SHP77 treated with DMSO at 0.1 percent for 48 hours (cell line): ENCODE measurements at regions not wholly inside any gene's neighbourhood (a gene's known extent, or its start where the extent isn't known, plus 50 kb on each side); places are given as distances from the start of the nearest gene placed in this dataset.

Experiments used
- DNase-seq: peaks from one replicate; lab custom pipeline; 2025; lab: John Stamatoyannopoulos, UW

DNA sequence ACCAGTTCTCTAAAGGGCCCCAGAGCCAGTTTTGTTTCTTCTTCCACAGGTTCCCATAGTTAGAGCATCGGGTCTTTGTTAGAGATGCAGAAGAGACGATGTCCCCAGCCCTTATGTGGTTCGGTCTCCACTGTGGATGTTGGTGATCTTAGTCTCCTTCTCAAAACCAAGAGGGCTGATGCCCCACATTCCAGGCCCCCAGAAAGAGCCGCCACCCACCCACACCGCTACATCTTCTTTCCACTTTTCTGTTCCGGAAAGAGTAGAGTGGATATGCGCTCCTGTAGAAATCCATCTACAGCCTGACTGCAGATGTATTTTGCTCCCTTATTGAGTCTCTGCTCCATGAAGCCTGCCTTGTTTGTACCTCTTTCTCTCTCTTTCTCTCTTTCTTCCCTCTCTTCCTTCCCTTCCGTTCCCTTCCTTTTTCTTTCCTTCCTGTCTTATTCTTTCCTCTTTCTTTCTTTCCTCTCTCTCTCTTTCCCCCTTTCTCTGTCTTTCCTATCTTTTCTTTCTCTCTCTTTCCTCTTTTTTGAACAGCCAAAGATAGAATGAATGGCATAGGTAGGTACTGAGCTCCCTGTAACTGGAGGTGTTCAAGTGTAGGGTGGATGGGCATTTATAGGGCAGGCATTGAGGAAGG lies 224.3 kb downstream of the SEC14L1 start:
- DNase-seq, result no peak

DNA sequence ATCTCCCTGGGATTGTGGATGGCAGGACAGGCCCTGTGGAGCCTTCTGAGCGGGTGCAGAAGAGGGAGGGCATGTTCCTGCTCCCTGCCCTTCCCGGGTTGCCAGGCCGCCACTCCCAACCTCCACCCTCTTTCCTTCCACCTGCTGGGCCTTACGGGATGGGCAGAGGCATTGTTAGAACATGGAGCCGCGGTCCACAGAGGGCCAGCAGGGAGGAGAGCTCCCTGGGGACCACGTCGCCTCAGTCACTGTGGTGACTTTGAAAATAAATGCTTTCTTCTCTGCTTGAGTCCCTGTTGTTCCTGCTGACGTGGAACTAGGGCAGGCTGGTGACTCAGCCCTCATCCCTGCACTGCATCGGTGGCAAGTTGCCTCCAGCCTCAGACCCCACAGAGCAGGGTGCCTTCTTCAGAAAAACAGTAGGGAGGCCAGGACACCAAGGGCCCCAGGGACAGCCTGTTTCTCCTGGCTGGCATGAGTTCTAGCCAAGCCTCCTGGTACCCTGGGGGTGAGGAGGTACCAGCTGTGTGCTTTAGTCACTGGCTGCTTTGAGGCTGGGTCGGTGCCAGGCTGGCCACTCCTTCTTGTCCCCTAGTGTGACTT lies 224.9 kb downstream of the SEC14L1 start:
- peak; percentile 39 for DNase-seq

DNA sequence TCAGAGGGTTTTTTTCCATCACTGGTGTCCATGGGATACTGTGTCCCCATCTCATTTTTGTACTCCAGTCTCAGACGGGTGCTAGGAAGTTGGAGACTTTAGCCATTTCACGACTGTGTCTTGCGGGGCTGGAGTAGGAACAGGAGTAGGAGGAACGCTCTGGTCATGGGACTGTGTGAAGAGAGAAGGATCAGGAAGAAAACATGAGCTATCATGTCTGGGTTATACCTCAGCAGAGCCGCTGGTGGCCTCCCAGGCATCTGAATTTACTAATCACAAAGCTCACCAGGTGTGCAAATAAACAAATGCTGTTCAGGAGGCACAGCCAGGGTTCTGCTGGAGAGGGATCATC lies 225.4 kb downstream of the SEC14L1 start:
- DNase-seq, result peak; percentile 42

DNA sequence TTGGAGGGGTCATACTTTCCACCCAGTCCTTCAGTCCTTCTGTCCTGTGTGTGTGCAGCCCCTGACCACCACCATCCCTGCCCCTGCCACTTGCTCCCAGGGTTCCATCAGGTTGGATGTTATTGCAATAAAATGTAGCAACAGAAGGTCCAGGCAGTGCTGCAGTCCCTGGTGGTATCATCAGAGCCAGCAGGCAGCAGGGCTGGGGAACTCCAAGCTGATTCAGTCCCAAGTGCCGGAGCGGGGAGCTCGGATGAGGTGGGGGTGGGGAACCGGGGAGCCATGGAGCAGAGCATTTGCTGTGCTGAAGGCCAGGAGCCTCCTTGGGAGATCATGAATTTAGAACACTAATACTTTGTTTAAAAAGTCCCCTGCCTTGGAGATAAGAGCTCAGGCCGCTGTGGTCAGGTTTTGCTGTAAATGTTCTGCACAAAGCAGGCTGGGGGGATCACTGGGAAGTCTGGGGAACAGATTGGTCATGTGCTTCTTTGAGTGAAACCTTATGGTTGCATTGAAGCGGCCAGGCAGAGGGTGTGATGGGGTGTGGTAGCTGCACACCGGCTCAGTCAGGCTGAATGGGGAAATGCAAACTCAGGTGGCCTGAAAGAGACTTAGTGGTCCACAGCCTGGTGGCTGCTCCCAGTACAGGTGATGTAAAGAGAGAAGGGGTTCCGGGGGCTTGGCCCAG lies 225.9 kb downstream of the SEC14L1 start:
- no peak for DNase-seq

DNA sequence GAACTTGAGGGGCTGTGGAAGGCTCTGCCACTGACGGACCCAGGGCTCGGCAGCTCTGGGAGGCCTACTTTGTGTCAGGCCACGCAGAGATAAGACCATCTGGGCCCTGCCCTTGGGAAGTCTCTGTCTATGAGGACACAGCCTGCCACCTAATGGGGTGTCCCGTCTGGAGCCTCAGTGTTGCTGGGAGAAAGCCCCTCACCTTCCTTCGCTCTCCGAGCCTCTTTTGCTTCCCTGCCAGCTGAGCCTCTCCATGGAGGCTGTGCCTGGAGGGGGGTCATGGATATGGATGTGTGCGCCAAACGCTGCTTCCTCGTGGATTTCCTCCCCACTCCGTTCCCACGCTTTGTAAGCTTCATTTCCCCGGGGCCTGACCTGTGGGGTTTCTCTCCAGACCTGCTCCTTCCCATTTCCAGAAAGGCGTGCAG lies 228.8 kb downstream of the SEC14L1 start:
- DNase-seq, result no peak

DNA sequence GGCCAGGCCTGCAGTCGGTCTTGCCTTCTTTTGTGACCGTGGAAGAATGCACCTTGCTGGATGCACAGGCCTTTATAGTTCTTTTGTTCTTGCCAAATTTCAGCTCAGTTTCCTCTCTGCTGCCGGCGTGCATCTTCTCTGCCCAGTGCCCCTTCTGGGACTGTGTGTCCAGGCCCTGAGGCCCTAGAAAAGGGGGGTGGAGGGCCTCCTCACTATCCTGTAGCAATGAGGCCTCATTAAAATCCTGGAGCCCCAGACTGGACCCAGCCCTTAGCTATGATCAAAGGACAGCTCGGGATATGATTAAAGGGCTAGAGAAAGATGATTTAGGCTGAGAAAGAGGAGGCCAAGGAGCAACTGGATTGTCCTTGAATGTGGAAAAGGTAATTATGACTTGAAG lies 229.8 kb downstream of the SEC14L1 start:
- DNase-seq, result no peak

DNA sequence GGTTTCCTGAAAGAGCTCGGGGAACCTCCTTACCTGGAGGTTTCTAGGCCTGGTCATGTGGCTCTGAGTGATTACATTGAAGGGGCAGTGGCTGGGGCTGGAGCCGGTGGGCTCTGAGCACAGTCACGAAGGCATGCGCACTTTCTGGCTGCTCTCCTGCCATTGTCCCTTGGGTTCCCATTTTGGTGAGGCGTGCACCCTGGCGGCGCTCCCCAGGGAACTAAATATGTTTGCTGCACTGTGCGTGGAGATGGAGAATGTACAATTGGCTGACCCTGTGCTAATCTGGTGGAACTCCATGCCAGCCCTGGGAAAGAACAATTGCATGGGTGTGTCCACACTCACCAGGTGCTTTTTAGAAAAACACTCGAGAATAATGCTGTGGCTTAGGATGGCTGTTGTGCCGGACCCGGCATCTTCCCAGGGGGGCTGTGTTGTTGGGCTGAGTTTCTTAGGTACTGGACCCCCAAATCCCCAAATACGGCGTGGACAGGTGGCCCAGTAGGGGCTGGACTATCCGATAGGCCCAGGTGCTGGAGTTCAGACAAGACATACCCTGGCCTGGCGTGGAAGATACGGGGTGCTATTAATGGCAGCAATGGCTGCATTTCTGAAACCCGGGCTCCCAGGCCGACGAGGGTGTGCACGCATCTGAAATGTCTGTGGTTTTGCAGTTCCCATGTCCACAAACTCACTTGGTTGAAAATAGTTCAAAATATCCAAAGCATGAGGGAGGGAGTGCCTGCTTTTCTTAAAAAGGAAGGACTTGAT lies 230.5 kb downstream of the SEC14L1 start:
- DNase-seq, result no peak

DNA sequence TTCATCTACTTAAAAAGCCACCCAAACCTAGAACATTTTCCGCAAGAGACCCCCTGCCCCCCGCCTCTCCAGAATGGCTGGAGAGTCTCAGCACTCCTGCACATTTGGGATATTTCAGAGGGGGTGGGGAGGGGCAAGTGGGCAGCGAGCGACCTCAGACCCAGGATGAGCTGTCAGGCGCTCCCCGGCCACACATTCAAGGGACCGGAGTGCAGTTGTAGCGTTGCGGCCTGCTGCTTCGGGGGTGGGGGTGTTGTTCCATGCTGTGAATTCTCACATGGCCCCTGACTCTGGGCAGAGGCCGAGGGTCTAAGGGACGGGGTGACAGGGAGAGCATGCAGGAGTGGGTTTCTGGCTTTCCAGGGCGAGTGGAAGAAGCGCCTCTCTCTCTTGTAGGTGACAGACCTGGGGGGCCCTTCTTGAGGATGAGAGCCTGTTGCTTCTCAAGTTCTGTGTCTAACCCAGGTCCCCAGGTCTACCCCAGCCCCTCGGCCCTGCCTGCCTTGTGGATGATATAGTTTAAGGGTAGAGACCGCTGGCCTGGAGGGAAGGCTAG lies 231.2 kb downstream of the SEC14L1 start:
- no peak for DNase-seq

DNA sequence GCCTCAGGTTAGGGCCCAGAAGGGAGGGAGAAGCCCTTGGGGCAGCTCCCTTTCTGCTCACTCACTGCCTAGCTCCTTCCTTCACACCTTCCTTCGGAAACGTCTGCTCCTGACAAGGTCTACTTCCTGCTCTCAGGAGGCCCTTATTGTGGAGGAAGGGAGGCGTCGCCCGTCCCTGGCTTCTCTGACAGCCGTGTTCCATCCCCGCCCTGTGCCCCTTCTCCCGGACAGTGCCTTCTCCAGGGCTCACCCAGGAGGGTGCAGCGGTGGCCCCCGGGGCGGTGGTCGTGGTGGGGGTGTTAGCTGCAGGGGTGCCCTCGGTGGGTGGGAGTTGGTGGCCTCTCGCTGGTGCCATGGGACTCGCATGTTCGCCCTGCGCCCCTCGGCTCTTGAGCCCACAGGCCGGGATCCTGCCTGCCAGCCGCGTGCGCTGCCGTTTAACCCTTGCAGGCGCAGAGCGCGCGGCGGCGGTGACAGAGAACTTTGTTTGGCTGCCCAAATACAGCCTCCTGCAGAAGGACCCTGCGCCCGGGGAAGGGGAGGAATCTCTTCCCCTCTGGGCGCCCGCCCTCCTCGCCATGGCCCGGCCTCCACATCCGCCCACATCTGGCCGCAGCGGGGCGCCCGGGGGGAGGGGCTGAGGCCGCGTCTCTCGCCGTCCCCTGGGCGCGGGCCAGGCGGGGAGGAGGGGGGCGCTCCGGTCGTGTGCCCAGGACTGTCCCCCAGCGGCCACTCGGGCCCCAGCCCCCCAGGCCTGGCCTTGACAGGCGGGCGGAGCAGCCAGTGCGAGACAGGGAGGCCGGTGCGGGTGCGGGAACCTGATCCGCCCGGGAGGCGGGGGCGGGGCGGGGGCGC lies 231.9 kb downstream of the SEC14L1 start:
- no peak for DNase-seq

DNA sequence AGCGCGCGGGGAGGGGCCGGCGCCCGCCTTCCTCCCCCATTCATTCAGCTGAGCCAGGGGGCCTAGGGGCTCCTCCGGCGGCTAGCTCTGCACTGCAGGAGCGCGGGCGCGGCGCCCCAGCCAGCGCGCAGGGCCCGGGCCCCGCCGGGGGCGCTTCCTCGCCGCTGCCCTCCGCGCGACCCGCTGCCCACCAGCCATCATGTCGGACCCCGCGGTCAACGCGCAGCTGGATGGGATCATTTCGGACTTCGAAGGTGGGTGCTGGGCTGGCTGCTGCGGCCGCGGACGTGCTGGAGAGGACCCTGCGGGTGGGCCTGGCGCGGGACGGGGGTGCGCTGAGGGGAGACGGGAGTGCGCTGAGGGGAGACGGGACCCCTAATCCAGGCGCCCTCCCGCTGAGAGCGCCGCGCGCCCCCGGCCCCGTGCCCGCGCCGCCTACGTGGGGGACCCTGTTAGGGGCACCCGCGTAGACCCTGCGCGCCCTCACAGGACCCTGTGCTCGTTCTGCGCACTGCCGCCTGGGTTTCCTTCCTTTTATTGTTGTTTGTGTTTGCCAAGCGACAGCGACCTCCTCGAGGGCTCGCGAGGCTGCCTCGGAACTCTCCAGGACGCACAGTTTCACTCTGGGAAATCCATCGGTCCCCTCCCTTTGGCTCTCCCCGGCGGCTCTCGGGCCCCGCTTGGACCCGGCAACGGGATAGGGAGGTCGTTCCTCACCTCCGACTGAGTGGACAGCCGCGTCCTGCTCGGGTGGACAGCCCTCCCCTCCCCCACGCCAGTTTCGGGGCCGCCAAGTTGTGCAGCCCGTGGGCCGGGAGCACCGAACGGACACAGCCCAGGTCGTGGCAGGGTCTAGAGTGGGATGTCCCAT lies 232.8 kb downstream of the SEC14L1 start:
- DNase-seq, result no peak

DNA sequence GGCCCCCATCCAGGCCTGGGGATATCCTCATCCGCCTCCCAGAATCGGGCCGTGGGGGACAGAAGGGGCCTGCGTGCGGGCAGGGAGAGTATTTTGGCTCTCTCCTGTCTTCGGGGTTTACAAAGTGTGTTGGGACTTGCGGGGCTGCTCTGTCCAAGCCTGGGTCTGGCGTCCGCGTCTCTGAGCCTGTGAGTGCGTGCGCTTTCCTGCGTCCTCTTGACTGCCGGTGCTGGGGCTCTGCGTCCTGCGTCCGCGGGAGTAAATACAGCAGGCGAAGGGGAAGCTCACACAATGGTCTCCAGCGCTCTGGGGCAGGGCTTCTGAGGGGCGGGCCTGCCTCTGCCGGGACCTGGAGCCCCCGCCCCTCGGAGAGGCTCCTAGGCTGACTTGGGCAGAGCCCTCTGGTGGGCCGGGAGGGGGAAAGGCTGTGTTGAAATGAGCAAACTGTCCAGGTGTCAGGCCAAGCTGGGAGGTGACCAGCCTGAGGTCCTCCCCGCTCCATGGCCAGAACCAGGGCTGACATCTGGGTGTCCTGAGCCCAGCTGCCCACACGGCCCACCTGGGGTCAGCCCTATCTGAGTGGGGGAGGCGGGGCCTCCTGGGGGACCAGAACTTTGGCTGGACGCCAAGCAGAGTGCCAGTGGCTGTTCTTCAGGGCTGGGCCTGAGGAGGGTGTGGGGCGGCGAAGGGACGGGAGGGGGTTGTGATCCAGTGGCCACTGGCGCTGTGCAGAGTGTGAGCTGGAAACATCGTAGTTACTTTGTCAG lies 233.6 kb downstream of the SEC14L1 start:
- DNase-seq, result no peak

DNA sequence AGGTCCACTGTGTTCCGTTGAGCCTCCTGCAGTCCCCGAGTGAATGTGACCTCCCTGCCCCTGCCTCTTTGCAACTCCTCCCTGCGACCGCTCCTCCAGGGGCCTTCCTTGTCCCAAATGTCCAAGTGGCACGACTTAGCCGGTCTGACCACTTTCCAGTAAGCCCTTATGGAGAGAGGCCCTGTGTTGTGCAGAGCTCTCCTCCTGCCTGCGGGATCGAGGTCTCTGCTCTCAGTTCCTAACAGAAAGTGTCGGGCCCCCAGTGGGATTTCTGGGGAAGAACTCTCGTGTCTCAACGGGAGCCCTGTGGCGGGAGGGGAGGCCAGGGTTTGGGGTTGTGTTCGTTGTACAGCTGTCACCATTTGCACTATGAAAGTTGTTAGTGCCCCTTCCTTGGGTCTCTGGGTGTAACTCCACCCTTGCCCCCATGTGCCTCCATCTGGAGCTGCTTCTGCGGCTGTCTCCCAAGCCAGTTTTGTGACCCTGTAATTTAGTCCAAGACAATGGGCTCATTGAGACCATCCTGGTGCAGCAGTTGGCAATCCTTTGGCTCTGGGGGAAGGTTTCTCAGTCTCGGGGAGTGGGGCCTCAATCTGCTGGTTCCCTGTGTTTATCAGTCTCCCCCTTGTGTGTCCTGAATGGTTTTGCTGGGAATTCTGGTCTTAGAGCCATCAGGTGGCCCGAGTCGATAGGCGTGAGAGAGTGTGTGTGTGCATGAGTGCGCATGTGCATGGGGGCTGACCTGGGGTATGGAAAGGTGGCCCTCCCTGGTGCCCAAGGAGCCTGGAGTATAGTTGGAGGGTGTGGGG lies 234.5 kb downstream of the SEC14L1 start:
- DNase-seq, result no peak

DNA sequence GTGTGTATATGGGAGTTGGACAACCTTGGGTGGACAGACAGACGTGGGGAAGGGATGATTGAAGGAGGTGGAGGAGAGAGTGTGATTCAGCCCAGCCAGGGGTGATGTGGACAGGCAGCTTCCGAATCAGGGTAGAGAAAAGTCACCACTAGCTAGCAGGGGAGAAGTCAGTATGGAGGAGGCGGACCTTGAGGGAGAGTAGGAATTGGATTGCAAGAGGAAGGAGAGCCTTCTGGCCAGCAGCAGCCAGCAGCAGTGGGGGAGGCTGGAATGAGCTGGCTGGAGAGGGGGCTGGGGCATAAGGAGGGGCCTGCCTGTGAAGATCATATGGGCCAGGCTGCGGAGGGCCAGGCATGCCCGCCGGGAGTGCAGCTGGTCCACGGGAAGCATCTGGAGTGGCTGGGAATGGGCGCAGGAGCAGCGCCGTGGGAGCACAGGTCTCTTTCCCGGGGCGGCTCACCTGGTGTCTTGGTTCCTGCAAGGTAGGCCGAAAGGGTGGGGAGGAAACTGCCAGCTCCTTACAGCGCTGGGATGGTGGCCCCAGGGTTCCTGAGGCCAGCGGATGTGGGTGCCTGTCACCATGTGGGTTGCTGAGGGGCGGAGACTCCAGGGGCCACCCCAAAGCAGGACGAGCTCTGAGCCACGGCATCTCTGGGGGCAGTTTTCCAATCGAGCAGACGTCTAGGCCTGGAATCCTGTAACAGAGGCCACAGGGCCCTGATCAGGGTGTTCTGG lies 235.3 kb downstream of the SEC14L1 start:
- no peak for DNase-seq

DNA sequence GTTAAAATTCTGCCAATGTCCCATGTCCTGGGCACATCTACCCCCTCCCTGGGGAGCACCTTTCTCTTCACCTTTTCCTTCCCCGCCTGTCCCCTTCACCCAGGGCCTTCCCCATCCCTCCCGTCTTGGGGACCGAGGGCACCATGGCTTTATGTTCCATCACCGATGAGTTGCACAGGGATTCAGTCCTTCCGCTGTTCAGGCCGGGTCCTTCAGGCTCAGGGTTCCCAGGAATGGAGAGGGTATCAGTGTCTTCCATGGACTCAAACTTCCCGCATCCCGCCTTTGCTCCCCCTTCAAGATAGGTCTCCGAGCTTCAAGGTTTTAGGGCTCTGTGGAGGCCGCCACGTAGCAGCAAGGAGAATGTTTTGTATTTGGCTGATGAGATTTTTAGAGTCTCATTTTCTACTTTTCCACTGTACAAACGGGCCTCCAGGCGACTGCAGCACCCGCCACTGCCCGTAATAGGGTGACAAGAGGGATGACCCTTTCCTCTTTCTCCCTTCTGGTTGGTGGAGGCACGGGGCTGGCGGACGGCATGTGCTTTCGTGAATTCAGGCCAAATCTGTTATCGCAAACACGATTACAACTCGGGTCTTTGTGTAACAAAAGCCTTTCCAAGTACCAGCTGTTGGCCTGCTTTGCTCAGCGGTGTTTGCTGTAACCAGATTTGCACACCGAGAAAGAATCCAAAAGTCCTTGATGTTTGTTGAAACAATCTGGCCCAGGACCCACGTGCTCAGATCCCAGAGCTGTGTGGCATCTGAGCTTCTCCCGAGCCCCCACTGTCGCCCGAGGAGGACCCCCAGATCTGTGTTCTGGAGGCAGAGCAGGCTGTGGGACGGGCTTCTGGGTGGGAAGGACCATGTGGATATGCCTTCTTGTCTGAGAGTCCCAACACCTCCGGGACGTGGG lies 236.3 kb downstream of the SEC14L1 start:
- DNase-seq, result no peak

DNA sequence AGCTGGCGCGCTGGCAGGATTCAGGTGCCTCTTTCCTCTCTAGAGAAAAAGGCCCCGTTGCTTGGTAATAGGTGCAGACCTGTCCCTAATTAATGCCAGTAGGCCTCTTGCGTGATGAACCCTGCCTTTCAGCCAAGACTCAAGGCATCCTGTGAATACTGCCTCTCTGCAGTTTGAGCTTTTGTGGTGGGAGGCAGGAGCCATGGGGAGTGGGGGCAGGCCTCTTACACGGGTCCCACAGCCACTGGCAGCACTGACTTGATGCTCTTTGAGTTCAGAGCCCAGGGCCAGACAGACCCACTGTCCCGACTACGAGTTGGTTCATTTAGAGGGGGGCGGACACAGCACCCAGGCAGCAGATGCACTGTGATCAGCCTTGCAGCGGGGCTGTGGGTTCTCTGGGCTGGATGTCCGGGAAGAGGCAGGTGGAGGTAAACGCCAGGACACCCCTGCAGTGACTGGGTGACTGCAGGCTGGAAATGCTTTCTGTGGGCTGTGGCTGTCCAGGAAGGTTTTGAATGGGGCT lies 237.0 kb downstream of the SEC14L1 start:
- DNase-seq, result no peak

DNA sequence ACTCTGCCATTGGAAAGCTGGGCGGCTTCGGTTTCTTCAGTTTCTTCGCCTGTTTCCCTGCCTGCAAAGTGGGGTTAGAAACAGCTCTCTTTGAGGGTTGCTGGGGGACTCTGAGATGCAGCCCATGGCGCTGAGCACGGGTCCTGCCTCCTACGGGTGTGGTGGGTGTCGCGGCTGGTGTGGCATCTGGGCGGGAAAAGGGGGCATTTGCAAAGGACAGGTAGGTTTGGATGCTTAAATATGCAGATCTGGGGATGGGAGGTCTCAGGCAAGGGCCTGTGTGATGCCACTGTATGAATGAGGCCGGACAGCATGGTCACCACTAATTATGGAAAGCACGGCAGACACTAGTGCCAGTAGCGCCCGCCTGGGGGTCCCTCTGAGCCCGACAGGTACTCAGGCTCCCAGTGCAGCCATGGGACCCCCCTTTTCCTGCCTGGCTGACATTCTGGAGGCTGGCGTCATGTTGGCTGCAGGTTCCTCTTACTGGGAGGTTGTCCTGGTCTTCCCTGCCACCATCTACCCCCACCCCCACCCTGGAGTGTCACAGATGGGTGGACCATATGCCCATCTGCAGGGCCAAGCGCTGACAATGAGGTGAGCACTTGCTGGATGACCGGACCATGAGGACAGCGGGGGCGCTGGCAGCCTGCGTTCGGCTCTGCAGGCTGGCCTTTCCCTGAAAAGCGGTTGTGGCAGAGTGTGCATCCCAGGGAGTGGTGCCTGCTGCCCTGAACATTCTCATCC lies 237.7 kb downstream of the SEC14L1 start:
- no peak for DNase-seq
